Ascending aorta (tissue), 2 donors: ENCODE measurements at regions not wholly inside any gene's neighbourhood (a gene's known extent, or its start where the extent isn't known, plus 50 kb on each side); places are given as distances from the start of the nearest gene placed in this dataset.

Experiments used
- DNase-seq, 2 donors: peaks; one replicate each; pipeline ENCODE4 v3.0.0-alpha.2; 2019; ENCODE audit warnings: low spot score in 2 of 2
- H3K27ac ChIP-seq, 2 donors: fragments of 200-600 bp; sonication (generic); one replicate each; pipeline ENCODE4 v1.5.1; 2016 to 2017; ENCODE audit warnings: mild to moderate bottlenecking in 1 of 2
- H3K27me3 ChIP-seq: fragments of 200-600 bp; sonication (generic); one replicate; pipeline ENCODE4 v1.5.1; 2017
- H3K36me3 ChIP-seq, 2 donors: fragments of 200-600 bp; sonication (generic); one replicate each; pipeline ENCODE4 v1.5.1; 2016
- H3K4me1 ChIP-seq, 2 donors: fragments of 200-600 bp; sonication (generic); one replicate each; pipeline ENCODE4 v1.5.1; 2016 to 2017; ENCODE audit warnings: mild to moderate bottlenecking in 1 of 2
- H3K4me3 ChIP-seq, 2 donors: fragments of 200-600 bp; sonication (generic); one replicate each; pipeline ENCODE4 v1.5.1; 2016 to 2017; ENCODE audit warnings: mild to moderate bottlenecking in 1 of 2
- H3K9me3 ChIP-seq, 2 donors: fragments of 200-600 bp; sonication (generic); one replicate each; pipeline ENCODE4 v1.5.1; 2016
- intact Hi-C: fragments of 100-400 bp; cut with DNase I; formaldehyde crosslinking; loops from one replicate; pipeline ENCODE4 v1.15.1; 2023
- TF ChIP-seq, protein P1 (sequence below), 3 experiments: fragments of 200-600 bp in 2 of 3; fragments of 450-650 bp in 1 of 3; sonication (generic) in 2 of 3; IDR thresholded peaks; one replicate each; pipeline ENCODE4 v1.5.1; 2016 to 2019; ENCODE audit warnings: antibody characterized with exemption in 3 of 3, mild to moderate bottlenecking in 1 of 3, moderate library complexity in 1 of 3

DNA sequence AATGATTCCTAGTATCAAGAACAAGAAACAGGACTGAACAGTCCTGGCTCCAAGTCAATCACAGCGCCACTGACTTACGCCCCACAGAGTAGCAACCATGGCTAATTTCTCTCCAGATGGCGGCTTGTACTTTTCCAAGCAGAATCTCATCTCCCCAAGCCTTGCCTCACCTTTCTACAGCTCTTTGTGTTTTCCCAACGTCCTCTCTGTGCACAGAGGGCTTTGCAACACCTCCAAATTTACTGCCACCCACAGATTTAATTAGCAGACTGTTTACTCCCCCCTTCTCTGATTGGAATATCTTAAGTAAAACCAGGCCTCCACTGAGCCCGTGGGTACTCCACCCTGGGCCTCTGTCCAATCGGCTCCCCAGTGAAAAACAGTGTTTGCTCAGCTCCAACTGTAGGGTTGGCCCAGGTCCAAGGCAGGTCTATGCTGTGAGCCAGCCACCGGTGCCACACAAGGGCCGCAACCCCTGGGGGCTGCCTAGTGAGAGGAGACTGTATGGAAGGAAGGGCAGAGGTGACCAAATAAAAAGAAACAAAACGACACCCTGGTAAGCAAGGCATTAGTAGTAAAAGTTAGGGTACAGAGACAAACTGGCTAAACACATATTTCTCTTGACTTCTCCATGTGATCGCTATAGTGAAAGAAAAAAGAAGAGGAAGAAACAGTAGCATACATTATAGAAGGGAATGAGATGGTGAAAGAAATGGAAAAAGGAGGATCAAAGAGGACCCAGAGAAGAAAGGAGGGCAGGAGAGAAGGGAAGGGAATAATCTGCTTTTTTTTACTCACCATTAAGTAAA, 128.4 kb upstream of the SOD1 start:
- no peaks in the 10 kb centered on the region for H3K4me1 ChIP-seq
- H3K36me3 ChIP-seq: no peaks in the 10 kb centered on the region
- intact Hi-C loops: no loop called here
- H3K9me3 ChIP-seq: no peaks in the 10 kb centered on the region
- H3K27ac ChIP-seq: no peak overlapping the region
- TF ChIP-seq, protein P1, sequence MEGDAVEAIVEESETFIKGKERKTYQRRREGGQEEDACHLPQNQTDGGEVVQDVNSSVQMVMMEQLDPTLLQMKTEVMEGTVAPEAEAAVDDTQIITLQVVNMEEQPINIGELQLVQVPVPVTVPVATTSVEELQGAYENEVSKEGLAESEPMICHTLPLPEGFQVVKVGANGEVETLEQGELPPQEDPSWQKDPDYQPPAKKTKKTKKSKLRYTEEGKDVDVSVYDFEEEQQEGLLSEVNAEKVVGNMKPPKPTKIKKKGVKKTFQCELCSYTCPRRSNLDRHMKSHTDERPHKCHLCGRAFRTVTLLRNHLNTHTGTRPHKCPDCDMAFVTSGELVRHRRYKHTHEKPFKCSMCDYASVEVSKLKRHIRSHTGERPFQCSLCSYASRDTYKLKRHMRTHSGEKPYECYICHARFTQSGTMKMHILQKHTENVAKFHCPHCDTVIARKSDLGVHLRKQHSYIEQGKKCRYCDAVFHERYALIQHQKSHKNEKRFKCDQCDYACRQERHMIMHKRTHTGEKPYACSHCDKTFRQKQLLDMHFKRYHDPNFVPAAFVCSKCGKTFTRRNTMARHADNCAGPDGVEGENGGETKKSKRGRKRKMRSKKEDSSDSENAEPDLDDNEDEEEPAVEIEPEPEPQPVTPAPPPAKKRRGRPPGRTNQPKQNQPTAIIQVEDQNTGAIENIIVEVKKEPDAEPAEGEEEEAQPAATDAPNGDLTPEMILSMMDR (IDR thresholded peaks at IDR 0.05): no peak
- DNase-seq: no peak
- H3K4me3 ChIP-seq: no peak overlapping the region
- H3K27me3 ChIP-seq: no peaks in the 10 kb centered on the region

- no peak for DNase-seq
- H3K4me3 ChIP-seq: no peak overlapping the region
- H3K36me3 ChIP-seq: no peaks in the 10 kb centered on the region
- no peaks in the 10 kb centered on the region for H3K27me3 ChIP-seq
- H3K9me3 ChIP-seq: no peaks in the 10 kb centered on the region
- TF ChIP-seq, protein P1 (IDR thresholded peaks at IDR 0.05): no peak
- intact Hi-C loops: no loop called here
- no peak overlapping the region for H3K27ac ChIP-seq
- H3K4me1 ChIP-seq: no peaks in the 10 kb centered on the region
Measured at GRCh38 chr21:31530364-31530763, 129.1 kb upstream of the SOD1 start.

DNA sequence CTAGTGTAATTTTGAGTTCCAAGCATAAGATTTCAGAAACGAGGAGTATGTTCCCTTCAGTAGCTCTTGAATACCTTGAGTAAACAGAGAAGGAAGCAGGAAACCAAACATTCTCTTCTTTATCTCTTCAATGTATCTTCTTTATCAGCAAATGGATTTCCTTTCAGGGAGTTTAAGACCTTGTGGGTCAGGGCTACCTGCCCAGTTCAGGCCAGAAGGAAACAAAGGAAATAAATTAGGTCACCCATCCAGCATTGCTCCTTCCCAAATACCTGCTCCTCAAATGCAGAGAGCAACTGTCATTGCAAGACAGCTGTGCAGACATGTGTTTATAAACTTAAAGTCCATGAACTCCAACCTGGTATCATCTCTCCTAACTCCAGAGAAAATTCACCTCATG, 130.1 kb upstream of the SOD1 start:
- Histone ChIP-seq H3K4me3 (no peak overlapping the region), H3K9me3 (no peaks in the 10 kb centered on the region), H3K36me3 (no peaks in the 10 kb centered on the region), H3K27ac (no peak overlapping the region), H3K27me3 (no peaks in the 10 kb centered on the region), H3K4me1 (no peaks in the 10 kb centered on the region)
- DNase-seq: no peak
- TF ChIP-seq, protein P1 (IDR thresholded peaks at IDR 0.05): no peak
- intact Hi-C loops: no loop called here

GRCh38 chr21:31526040-31526439, 133.5 kb upstream of the SOD1 start:
- DNase-seq: no peak
- intact Hi-C loops: no loop called here
- Histone ChIP-seq H3K4me1 (no peaks in the 10 kb centered on the region), H3K4me3 (no peak overlapping the region), H3K36me3 (no peaks in the 10 kb centered on the region), H3K27me3 (no peaks in the 10 kb centered on the region), H3K27ac (no peak overlapping the region), H3K9me3 (no peaks in the 10 kb centered on the region)
- TF ChIP-seq, protein P1 (IDR thresholded peaks at IDR 0.05): no peak

GRCh38 chr21:31524140-31524539, 135.4 kb upstream of the SOD1 start:
- Histone ChIP-seq H3K27me3 (no peaks in the 10 kb centered on the region), H3K27ac (no peak overlapping the region), H3K4me1 (no peaks in the 10 kb centered on the region), H3K9me3 (no peaks in the 10 kb centered on the region), H3K4me3 (no peak overlapping the region), H3K36me3 (no peaks in the 10 kb centered on the region)
- TF ChIP-seq, protein P1 (IDR thresholded peaks at IDR 0.05): no peak
- intact Hi-C loops: no loop called here
- DNase-seq: no peak
